Body of pancreas (tissue), 4 donors: ENCODE measurements at regions not wholly inside any gene's neighbourhood (a gene's known extent, or its start where the extent isn't known, plus 50 kb on each side); places are given as distances from the start of the nearest gene placed in this dataset.
"Not testable (repeated sequence)": the region's sequence is repeated elsewhere in the genome, so short reads cannot be mapped to it uniquely, and the experiment has no call there.

Experiments
- CTCF ChIP-seq, 7 experiments: fragments of 450-650 bp in 4 of 7; fragments of 200-600 bp in 3 of 7; sonication (generic) in 3 of 7; IDR thresholded peaks; one replicate each; pipeline ENCODE4 v1.5.1; 2016 to 2019; ENCODE audit warnings: antibody characterized with exemption in 7 of 7
- POLR2A ChIP-seq, 3 donors: fragments of 450-650 bp; IDR thresholded peaks; one replicate each; pipeline ENCODE4 v1.6.1; 2016; ENCODE audit warnings: antibody characterized with exemption in 3 of 3, mild to moderate bottlenecking in 2 of 3

GRCh38 chr2:144758196-144758595 lies 238.3 kb upstream of the ZEB2 start:
- TF ChIP-seq CTCF, POLR2A (IDR thresholded peaks at IDR 0.05): not testable (repeated sequence)
